Hepatocyte (in vitro differentiated cells): ENCODE measurements at regions not wholly inside any gene's neighbourhood (a gene's known extent, or its start where the extent isn't known, plus 50 kb on each side); places are given as distances from the start of the nearest gene placed in this dataset.
A peak's percentile ranks its signal among the peaks of the same experiment; 100 is the strongest.

Experiments used
- DNase-seq: peaks from one replicate; pipeline ENCODE4 v3.0.0-alpha.2; 2016; ENCODE audit warnings: low spot score
- H2AFZ ChIP-seq: fragments of 200-600 bp; sonication (generic); 2 replicates; pipeline ENCODE4 v1.6.0; 2016; ENCODE audit warnings: antibody characterized with exemption, mild to moderate bottlenecking
- H3K27ac ChIP-seq: fragments of 200-600 bp; sonication (generic); 2 replicates; pipeline ENCODE4 v1.5.1; 2016; ENCODE audit warnings: mild to moderate bottlenecking
- H3K27me3 ChIP-seq: fragments of 200-600 bp; sonication (generic); 2 replicates; pipeline ENCODE4 v1.6.1; 2016
- H3K36me3 ChIP-seq: fragments of 200-600 bp; sonication (generic); replicated peaks from 2 replicates; pipeline ENCODE4 v1.5.1; 2016; ENCODE audit warnings: low read depth; ENCODE audit not compliant: insufficient read depth
- H3K4me1 ChIP-seq: fragments of 200-600 bp; sonication (generic); 2 replicates; pipeline ENCODE4 v1.5.1; 2016; ENCODE audit warnings: mild to moderate bottlenecking, moderate library complexity; ENCODE audit not compliant: insufficient read depth
- H3K4me2 ChIP-seq: fragments of 200-600 bp; sonication (generic); 2 replicates; pipeline ENCODE4 v1.6.0; 2016
- H3K4me3 ChIP-seq: fragments of 200-600 bp; sonication (generic); 2 replicates; pipeline ENCODE4 v1.5.1; 2016; ENCODE audit warnings: mild to moderate bottlenecking
- H3K79me2 ChIP-seq: fragments of 200-600 bp; sonication (generic); 2 replicates; pipeline ENCODE4 v1.6.0; 2017; ENCODE audit warnings: mild to moderate bottlenecking
- H3K9me2 ChIP-seq: fragments of 200-600 bp; sonication (generic); replicated peaks from 2 replicates; pipeline ENCODE4 v1.6.0; 2017; ENCODE audit warnings: mild to moderate bottlenecking; ENCODE audit not compliant: insufficient read depth
- H3K9me3 ChIP-seq: fragments of 200-600 bp; sonication (generic); 2 replicates; pipeline ENCODE4 v1.5.1; 2016; ENCODE audit warnings: low read depth, mild to moderate bottlenecking
- H4K20me1 ChIP-seq: fragments of 200-600 bp; sonication (generic); 2 replicates; pipeline ENCODE4 v1.6.0; 2016; ENCODE audit warnings: mild to moderate bottlenecking; ENCODE audit not compliant: insufficient read depth, poor library complexity, severe bottlenecking
- EZH2 ChIP-seq: fragments of 200-600 bp; sonication (generic); IDR thresholded peaks from 2 replicates; pipeline ENCODE4 v1.6.1; 2016; ENCODE audit warnings: antibody characterized with exemption, mild to moderate bottlenecking, borderline replicate concordance
- EZH2phosphoT487 ChIP-seq: fragments of 200-600 bp; sonication (generic); IDR thresholded peaks from one replicate; pipeline ENCODE4 v1.6.1; 2018; ENCODE audit warnings: antibody characterized with exemption, mild to moderate bottlenecking, low read depth, moderate library complexity; ENCODE audit not compliant: unreplicated experiment, severe bottlenecking
- WGBS: methylation state at CpG from one replicate; pipeline ENCODE4 v1.1.6; 2016; ENCODE audit warnings: low lambda C conversion rate; ENCODE audit errors: missing lambda C conversion rate; 5-methylcytosine and 5-hydroxymethylcytosine counted together
- TF ChIP-seq, protein P1 (sequence below): fragments of 200-600 bp; sonication (generic); IDR thresholded peaks from 2 replicates; pipeline ENCODE4 v1.5.1; 2016; ENCODE audit warnings: antibody characterized with exemption, mild to moderate bottlenecking; ENCODE audit not compliant: poor library complexity

DNA sequence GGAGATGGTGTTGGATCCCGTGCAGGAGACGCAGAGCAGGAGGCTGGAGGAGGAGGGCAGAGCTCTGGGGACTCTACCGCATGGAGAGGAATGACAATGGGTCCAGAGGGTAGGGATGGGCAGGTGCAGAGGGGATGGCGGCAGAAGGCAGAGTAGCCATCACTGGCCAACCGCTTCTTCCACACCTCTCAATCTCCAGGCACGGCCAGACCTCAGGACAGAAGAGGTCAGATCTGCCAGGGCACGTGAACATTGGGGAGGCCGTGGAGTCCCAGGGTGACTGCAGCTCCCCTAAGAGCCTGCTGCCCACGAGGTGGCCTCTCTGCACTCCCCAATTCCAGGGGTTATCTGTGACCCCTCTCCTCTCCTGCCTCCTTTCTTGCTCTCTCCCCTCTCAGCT is 162.7 kb upstream of the HDAC4 start:
- no peak for TF ChIP-seq EZH2phosphoT487
- TF ChIP-seq EZH2, result no peak
- TF ChIP-seq, protein P1, sequence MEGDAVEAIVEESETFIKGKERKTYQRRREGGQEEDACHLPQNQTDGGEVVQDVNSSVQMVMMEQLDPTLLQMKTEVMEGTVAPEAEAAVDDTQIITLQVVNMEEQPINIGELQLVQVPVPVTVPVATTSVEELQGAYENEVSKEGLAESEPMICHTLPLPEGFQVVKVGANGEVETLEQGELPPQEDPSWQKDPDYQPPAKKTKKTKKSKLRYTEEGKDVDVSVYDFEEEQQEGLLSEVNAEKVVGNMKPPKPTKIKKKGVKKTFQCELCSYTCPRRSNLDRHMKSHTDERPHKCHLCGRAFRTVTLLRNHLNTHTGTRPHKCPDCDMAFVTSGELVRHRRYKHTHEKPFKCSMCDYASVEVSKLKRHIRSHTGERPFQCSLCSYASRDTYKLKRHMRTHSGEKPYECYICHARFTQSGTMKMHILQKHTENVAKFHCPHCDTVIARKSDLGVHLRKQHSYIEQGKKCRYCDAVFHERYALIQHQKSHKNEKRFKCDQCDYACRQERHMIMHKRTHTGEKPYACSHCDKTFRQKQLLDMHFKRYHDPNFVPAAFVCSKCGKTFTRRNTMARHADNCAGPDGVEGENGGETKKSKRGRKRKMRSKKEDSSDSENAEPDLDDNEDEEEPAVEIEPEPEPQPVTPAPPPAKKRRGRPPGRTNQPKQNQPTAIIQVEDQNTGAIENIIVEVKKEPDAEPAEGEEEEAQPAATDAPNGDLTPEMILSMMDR, result no peak
- Histone ChIP-seq H3K4me1 (no peaks in the 10 kb centered on the region), H3K36me3 (no peaks in the 10 kb centered on the region), H3K9me2 (no peaks in the 10 kb centered on the region), H3K27ac (no peak overlapping the region), H3K9me3 (no peaks in the 10 kb centered on the region), H4K20me1 (no peaks in the 10 kb centered on the region), H2AFZ (no peak overlapping the region), H3K4me2 (no peak overlapping the region), H3K27me3 (peaks cover 7% of the 10 kb centered on the region), H3K79me2 (no peaks in the 10 kb centered on the region), H3K4me3 (no peak overlapping the region)
- WGBS, result 93% methylated on average over 9 of the region's 9 CpGs
- no peak for DNase-seq

DNA sequence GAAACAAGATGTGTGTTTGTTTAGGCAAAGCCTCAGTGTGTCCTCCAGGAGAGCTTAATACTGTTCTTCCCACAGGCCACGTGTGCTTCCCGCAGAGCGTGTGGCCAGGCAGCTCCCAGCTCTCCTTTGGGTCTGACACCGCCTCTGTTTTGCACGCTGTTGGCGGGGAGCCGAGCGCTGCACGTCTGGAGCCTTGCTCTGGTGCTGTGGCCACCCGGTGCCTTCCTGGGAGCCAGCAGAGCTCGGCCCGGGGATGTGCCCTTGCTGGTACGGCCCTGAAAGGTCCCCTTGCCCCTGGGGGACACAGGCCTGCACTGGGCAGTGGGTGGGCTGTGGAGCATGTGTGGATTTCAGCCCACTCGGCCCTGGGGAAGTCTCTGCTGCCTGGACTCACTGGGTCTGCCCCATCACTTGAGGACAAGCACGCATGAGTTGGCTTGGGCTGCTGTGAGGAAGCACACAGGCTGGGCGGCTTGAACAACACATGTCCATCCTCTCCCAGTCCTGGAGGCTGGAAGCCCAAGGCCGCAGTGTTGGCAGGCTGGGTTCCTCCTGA is 160.7 kb upstream of the HDAC4 start:
- peak; percentile 61 for DNase-seq
- 61% methylated on average over 17 of the region's 17 CpGs for WGBS
- TF ChIP-seq EZH2phosphoT487 (no peak), EZH2 (no peak)
- TF ChIP-seq, protein P1, result no peak
- Histone ChIP-seq H3K4me2 (no peak overlapping the region), H3K79me2 (no peaks in the 10 kb centered on the region), H3K27ac (no peak overlapping the region), H3K9me2 (no peaks in the 10 kb centered on the region), H4K20me1 (no peaks in the 10 kb centered on the region), H3K36me3 (no peaks in the 10 kb centered on the region), H3K9me3 (no peaks in the 10 kb centered on the region), H3K27me3 (peaks cover 4% of the 10 kb centered on the region), H3K4me1 (no peaks in the 10 kb centered on the region), H3K4me3 (no peak overlapping the region), H2AFZ (no peak overlapping the region)

DNA sequence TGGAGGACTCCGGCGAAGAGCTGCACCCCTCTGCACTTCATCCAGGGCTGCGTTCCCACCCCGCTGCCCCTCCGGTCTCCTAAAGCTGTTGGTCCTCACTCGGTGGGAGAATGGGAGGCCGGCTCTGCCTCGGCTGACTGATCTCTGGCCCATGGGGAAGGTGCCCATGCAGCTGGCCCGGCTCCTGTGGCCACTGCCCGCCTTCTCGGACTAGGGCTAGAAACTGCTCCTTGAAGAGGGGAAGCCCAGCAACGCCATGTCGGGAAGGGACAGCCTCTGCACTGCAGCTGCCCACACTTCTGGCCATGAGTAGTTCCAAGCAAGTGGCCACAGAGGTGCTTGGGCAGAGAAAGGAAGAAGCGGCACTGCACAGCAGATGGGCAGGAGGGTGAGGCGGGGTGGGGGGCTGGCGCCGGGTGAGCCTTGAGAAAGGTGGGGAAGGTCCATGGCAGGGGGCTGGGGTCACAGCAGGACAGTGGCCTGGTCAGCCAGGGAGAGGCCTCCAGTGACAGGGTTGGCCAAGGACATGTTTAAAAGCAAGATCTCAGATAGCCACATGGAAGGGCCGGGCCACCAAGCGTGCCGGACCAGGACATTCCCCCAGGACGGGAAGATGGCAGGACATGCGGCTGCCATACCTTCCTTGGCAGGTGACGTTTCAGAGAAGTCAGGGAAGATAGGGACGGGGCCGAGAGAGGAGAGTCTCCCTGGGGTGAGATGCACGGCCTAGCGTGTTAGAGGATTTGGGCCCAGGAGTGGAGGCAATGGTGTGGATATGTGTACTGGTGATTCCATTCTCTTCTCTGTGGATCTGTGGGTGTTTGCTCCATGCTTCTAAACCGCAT is 158.8 kb upstream of the HDAC4 start:
- H3K27me3 ChIP-seq, result peaks cover 8% of the 10 kb centered on the region
- H3K79me2 ChIP-seq, result no peaks in the 10 kb centered on the region
- no peaks in the 10 kb centered on the region for H3K9me2 ChIP-seq
- H3K27ac ChIP-seq, result no peak overlapping the region
- DNase-seq, result no peak
- 97% methylated on average over 24 of the region's 28 CpGs for WGBS
- no peaks in the 10 kb centered on the region for H3K36me3 ChIP-seq
- no peak for TF ChIP-seq EZH2
- TF ChIP-seq, protein P1, result no peak
- no peak for TF ChIP-seq EZH2phosphoT487
- no peak overlapping the region for H3K4me3 ChIP-seq
- H3K9me3 ChIP-seq, result no peaks in the 10 kb centered on the region
- H2AFZ ChIP-seq, result no peak overlapping the region
- no peak overlapping the region for H3K4me2 ChIP-seq
- no peaks in the 10 kb centered on the region for H3K4me1 ChIP-seq
- H4K20me1 ChIP-seq, result no peaks in the 10 kb centered on the region
